ENCODE measurements at regions not wholly inside any gene's neighbourhood (a gene's known extent, or its start where the extent isn't known, plus 50 kb on each side); places are given as distances from the start of the nearest gene placed in this dataset.

- DNase-seq: no peak
Observed at GRCh38 chr9:20291201-20291600, 331.1 kb downstream of the MLLT3 start.

DNA sequence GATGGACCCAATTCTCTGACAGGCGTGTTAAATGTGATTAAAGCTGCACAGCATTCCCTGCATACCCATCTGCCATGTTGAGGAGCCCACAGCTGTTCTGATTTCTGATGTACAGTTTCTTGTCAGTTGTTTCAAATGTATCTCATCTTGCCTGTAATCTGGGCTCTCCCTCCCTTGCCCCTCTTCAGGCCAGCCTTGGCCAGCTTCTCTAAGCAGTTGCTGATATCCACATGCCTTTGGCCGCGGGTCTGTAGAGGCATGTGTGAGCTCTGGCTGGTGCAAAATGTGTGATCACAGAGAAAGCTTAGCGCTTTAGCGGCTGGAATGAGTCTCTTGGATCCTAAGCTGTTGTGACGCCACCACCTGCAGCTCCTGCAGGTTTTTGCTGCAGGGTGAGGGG, 332.0 kb downstream of the MLLT3 start:
- no peak for DNase-seq

DNA sequence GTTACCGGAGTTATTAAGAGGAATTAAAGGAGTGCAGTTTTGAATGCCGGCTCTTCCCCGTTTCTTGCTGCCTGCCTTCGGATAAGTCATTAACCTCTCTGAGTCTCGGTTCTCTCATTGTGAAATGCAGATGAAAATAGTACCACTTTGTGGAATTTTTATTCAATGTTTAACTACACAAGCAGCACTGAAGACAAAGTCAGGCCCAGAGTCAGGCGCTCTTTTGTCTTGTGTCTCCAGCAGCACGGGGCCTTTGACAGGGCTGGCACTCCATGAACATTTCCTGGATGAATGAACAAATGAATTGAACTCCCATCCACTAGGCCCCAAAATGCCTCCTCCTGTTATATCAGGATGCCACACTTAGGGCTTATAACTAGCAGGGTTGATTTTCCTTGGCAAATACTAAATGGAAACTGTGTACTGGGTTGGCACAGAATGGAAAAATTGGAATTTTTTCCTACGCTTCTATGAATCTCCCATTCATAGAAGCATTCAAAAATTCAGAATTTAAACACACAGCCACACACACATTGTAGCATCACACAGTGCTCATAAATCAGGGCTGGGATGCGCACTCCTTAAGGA, 332.8 kb downstream of the MLLT3 start:
- DNase-seq: no peak

DNA sequence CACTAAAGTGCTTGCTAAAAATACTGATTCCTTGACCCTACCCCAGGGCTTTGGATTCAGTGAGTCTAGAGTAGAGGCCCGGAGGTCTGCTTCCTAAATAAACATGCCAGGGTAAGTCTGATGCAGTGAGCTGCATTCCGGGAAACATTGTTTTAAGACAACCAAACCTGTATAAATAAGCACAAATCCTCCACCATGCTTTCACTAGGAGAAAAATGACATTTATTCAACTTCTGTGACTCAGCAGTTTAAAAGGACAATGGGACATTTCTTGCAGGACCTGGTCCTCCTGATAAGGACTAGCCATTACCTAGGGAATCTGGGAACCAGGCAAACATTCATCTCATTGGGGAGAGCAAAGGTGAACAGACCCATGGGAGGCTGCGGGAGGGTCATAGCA, 335.3 kb downstream of the MLLT3 start:
- no peak for DNase-seq

- DNase-seq: no peak
Observed at GRCh38 chr9:20286154-20286700, 336.1 kb downstream of the MLLT3 start.

GRCh38 chr9:20284601-20285289, 337.6 kb downstream of the MLLT3 start:
- DNase-seq: no peak

GRCh38 chr9:20280330-20280729, 342.0 kb downstream of the MLLT3 start:
- DNase-seq: no peak

DNA sequence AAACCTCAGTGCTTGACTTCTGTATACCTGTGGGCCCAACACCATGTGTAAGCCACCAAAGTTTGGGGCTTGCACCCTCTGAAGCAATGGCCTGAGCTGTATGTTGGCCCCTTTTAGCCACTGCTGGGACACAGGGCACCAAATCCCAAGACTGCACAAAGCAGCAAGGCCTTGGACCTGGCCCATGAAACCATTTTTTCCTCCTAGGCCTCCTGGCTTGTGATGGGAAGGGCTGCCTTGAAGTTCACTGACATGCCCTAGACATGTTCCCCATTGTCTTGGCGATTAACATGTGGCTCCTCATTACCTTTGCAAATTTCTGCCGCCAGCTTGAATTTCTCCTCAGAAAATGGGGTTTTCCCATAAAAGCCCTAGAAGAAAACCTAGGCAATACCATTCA, 345.5 kb downstream of the MLLT3 start:
- DNase-seq: no peak

DNA sequence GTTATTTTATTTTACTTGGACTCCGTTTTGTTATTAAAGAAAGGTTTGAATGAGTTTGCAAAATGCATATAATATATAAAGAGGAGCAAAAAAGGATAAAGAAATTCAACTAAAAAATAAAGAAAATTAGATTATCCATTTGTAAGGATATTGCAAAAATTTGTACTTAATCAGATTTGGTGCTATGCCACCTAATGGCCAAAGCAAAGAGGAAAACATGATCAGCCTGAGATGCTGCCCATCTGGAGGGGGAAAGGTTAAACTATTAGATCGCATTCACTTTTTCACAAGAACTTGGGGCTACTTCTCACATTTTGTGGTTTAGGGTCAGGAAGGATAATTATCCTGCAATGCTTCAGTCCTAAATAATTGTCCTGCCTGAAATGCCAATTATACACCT, 350.6 kb downstream of the MLLT3 start:
- no peak for DNase-seq

DNA sequence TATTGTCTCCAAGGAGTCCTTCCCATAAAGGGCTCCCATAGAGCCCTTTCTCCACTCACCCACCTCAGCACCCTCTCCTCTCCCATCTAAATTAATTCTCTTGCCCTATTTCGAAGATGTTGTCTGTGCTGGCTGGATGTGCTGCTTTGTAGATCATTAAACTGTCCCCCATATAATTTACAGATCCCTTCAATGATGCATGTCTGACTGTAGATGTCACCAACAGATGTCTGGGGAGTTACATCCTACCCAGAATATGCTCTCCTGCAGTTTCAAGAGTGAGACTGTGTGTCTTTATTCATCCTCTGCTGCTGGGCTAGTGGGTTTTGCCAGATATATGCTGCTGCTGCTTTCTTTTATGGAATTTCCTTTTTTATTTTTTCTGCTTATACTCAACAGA, 351.2 kb downstream of the MLLT3 start:
- DNase-seq: no peak

DNA sequence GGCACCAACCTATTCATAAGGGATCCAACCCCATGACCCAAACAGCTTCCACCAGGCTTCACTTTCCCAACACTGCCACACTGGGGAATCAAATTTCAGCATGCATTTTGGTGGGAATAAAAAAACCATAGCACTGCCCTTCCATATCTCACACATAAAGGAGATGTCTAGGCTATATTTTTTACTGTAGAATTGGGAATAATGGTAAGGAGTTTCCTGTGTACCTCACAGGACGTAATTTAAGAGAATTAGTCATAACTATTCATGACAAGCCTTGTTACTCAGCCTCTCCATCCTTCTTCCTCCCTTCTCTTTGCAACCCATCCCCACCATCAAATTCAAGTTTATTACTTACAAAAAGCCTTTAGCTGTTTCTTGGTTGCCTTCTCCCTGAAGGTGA, 352.1 kb downstream of the MLLT3 start:
- no peak for DNase-seq

DNA sequence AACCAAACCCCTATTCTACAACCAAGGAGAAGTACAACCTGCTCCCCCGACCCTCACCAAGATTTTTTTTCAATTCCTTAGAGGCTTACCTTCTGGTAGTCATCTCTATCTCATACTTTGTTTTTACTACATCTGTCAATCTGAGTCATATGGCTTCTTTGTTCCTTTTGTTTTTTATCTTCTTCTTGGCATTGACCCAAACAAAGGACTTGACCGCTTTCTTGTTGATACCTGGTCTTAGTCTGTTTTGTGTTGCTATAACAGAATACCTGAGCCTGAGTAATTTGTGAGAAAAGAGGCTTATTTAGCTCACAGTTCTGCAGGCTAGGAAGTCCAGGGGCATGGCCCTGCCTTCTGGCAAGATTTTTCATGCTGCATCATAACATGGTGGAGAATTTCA, 352.7 kb downstream of the MLLT3 start:
- no peak for DNase-seq

GRCh38 chr9:20264896-20265295, 357.4 kb downstream of the MLLT3 start:
- no peak for DNase-seq

GRCh38 chr9:20262611-20263010, 359.7 kb downstream of the MLLT3 start:
- no peak for DNase-seq

- no peak for DNase-seq
Observed at GRCh38 chr9:20256284-20256948, 365.9 kb downstream of the MLLT3 start.

DNA sequence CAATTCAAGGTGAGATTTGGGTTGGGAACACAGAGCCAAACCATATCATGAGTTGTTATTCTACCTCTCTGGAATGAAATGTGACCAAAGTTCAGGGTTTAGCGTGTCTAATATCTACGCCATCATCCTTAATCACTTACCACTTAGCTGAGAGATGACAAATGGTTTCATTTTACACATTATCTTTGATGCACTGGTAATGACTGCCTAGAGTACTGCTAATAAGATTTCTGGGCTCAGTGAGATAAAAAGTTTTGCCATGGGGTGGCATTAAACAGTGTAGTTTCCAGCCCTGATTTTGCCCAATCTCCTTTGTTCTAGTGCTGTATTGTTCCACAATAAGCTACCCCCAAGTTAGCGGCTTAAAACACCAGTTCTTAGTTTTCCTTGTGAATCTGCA, 367.2 kb downstream of the MLLT3 start:
- no peak for DNase-seq

DNA sequence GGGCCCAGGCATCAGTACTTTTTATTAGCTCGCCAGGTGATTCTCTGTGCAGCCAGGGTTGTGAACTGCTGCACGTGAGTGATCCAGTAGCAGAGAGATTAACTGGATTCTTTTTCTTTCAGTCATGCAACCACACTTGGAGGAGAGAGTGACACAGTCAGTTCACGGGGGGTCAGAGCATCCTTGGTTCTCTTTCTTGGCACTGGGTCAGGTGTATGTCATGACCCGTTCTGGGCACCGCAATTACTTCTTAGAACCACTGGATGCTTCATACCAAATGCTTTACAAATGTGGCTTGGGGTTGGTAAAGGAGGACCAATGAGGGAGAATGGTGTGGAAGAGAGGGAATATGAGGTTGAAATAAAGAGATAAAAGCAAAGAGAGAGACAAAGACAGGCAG, 368.7 kb downstream of the MLLT3 start:
- no peak for DNase-seq

DNA sequence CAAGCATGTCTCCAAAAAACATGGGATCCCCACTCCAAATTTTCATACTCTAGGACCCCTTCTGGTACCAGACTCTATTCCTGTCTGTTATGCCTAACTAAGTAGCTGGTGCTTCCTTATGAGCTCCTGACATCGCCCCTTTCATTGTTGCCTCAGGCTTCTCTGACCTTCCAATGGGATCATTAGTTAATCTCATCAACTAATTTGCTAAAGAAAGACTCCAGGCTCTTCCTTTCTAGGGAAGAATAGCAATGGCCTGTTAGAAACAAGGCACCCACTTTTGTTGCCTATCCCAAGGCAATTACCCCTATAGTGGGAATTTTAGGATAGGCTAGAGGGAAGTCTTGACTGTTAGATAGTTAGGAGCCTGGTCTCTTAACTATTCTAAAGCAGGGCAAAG, 369.5 kb downstream of the MLLT3 start:
- DNase-seq: no peak

GRCh38 chr9:20250791-20251190, 371.5 kb downstream of the MLLT3 start:
- DNase-seq: no peak

GRCh38 chr9:20244271-20244670, 378.0 kb downstream of the MLLT3 start:
- no peak for DNase-seq

- DNase-seq: no peak
Observed at GRCh38 chr9:20243841-20244240, 378.5 kb downstream of the MLLT3 start.

DNA sequence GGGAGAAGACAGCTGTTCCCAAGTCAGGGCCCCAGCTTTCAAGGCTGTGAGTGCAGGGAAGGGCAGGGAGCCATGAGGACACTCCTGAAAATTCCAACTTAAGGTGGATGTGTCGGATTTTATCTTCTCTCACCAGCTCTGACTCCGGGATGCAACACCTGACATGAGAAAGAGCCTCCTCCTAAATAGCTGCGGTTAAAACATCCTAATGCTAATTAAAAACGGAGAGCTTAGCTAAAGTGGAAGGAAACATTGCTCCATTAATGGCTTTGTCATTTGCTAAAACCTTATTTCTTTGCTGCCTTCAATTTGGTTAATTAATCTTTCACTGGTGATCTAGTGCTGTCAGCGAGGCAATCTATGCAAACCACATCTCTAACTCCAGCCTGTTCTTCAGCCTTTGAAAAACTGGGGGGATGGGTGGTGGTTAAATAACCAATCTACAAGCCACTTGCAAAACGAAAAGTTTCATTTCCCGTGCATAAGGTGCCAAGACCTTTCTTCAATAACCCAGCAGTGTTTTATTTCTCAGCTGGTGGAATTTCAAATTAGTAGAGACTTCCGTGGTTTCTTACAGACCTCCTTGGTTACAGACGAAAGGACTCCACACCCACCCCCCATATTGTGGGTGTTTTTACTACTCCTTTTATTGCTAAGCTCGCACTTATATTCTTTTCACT, 379.6 kb downstream of the MLLT3 start:
- DNase-seq: no peak

GRCh38 chr9:20240498-20240897, 381.8 kb downstream of the MLLT3 start:
- DNase-seq: no peak

DNA sequence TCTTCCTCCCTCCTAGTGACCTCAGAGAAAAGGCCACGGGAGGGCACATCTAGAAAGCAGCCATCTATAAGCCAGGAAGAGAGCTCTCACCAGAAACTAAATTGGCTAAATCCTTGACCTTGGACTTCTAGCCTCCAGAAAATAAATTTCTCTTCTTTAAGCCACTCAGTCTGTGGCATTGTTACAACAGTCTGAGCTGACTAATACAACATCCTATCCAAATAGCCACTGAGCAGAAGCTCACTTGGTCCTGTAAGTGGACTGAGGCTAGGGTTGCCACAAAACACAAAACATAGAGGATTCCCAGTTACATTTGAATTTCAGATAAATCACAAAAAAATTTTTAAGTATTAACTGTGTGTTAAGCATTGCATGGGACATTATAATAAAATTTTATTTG, 383.4 kb downstream of the MLLT3 start:
- no peak for DNase-seq
